ENCODE measurements at regions not wholly inside any gene's neighbourhood (a gene's known extent, or its start where the extent isn't known, plus 50 kb on each side); places are given as distances from the start of the nearest gene placed in this dataset.

DNA sequence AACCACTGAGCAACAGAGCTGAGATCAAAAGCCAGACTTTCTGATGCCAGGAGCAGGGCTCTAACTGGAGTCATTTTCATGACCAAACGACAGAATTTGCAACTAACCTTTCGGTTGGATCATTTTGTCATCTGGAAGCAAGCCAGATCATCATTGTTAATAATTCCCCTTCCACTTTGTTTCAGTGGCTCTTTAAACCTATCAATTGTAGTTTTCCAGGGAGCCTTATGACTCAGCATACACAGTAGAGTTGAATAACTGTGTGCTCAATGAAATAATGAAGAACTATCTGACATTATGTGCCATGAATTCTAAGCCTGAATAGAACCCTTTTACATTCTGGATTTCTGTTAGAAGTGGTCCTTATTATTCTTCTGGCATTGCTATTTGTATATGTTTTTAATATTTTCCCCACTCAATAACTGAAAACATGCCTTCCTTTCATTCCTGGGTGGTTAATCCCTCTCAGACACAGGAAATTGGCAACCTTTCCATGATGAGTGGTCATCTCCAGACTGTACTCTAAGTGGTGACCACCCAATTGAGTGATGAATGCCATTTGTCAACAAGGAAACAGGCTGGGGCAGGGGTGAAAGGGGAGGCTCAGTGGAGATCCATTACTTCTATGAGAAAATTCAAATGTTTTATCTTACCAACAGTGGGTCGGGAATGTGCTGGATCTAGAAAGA, 431.8 kb downstream of the BCOR start:
- TF ChIP-seq, protein P1, sequence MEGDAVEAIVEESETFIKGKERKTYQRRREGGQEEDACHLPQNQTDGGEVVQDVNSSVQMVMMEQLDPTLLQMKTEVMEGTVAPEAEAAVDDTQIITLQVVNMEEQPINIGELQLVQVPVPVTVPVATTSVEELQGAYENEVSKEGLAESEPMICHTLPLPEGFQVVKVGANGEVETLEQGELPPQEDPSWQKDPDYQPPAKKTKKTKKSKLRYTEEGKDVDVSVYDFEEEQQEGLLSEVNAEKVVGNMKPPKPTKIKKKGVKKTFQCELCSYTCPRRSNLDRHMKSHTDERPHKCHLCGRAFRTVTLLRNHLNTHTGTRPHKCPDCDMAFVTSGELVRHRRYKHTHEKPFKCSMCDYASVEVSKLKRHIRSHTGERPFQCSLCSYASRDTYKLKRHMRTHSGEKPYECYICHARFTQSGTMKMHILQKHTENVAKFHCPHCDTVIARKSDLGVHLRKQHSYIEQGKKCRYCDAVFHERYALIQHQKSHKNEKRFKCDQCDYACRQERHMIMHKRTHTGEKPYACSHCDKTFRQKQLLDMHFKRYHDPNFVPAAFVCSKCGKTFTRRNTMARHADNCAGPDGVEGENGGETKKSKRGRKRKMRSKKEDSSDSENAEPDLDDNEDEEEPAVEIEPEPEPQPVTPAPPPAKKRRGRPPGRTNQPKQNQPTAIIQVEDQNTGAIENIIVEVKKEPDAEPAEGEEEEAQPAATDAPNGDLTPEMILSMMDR (IDR thresholded peaks at IDR 0.05; ENCODE audit: insufficient read depth, missing control alignments), result no peak
- DNase-seq (ENCODE audit: insufficient read length, low spot score), result no peak
- no peak for FAIRE-seq

DNA sequence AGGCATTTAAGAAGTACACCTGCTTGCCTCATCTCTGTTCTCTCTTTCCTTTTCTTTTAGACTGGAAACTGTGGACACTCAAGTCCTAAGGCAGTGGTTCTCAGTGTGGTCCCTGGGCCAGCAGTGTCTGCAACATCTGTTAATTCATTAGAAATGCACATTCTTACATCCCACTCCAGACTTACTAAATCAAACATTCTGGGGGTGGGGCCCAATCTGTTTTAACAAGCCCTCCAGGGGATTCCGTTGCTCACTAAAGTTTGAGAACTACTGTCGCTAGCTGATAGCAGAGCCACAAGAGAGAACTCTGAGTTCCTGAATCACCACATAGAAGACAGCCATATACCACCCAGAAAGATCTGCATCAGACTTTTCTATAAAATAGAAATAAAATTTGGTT, 430.6 kb downstream of the BCOR start:
- no peak for DNase-seq (ENCODE audit: insufficient read length, low spot score)
- FAIRE-seq, result no peak
- TF ChIP-seq, protein P1 (IDR thresholded peaks at IDR 0.05; ENCODE audit: insufficient read depth, missing control alignments), result no peak

DNA sequence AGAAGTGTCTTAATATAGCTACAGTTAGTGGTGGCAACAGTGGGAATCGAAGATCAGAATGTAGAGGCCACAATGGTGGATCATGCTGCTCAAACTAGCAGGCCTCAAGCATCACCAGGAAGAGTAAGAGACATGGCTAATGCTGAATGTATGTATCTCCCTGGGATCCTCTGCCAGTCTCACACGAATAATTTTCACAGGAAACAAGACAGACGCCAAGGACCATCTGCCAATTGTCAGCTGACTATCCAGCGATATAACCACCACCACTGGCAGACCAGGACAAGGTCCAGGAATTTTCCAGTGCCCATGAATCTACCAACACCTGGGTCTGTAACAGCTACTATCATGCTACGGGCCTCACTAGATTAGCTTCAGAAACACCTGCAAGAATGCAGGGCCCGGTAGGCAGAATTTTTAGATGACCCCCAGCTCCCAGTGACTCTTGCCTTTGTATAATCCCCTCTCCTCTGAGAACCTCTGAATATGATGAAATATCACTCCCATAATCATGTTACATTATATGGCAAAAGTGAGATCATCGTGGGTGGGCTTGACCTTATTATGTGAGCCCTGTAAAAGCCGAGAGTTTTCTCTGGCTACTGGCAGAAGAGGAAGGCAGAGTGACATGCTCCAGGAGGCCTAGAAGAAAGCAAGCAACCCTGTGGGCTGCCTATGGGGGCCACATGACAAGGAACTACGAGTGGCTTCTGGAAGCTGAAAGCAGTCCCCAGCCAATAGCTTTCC, 429.8 kb downstream of the BCOR start:
- no peak for DNase-seq (ENCODE audit: insufficient read length, low spot score)
- FAIRE-seq, result no peak
- TF ChIP-seq, protein P1 (IDR thresholded peaks at IDR 0.05; ENCODE audit: insufficient read depth, missing control alignments), result no peak

DNA sequence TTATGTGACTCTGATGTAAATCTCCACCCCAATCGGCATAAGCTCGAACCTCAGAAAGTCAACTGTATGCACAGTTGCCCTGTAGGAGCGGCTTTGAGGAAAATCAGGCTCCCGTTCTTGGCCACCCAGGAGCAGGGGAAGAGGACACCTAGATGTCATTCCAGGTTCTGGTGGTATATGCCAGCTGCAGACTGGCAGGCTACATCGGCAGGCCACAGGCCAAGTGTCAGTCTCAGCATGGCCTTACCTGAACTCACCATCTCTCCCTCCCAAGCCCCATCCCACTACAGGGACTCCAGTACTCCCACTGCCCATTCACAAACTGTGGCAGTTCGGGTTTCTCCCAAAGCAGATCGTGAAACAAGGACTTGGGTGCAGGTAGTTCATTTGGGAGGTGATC, 428.1 kb downstream of the BCOR start:
- TF ChIP-seq, protein P1 (IDR thresholded peaks at IDR 0.05; ENCODE audit: insufficient read depth, missing control alignments), result no peak
- FAIRE-seq, result no peak

DNA sequence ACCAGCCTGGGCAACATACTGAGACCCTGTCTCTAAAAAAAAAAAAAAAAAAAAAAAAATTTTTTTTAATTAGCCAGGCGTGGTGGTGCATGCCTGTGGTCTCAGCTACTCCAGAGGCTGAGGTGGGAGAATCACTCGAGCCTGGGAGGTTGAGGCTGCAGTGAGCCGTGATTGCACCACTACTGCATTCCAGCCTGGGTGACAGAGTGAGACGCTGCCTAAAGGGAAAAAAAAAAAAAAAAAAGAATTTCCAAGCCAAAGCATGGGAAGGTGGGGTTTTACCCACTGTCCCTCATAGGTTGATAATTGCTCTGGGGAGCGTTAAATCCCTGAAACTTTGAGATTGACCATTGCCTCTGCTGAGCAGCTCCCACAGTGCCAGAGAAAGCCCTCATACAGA, 427.5 kb downstream of the BCOR start:
- TF ChIP-seq, protein P1 (IDR thresholded peaks at IDR 0.05; ENCODE audit: insufficient read depth, missing control alignments), result no peak
- FAIRE-seq (no peak), DNase-seq (ENCODE audit: insufficient read length, low spot score) (no peak)

More for the DNA sequence above, 428.1 kb downstream of the BCOR start:
- no peak for DNase-seq (ENCODE audit: insufficient read length, low spot score)

DNA sequence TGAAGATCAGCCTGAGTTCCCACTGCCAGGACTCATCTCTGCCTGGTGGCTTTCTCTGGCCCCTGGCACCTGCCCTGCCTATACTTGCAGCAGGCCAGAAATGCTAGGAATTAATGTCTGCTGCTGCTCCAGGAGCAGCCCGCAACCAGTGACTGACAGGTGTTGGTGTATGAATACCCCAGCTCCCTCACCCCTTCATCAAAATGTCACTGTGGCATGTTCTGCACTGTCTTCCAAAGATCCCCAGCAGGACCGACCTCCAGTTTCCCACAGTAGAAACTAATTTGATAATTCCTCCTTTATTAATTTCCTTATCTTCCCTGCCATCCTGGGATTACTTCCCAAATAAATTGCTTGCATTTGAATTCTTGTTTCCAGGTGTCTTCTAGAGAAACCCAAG, 425.4 kb downstream of the BCOR start:
- TF ChIP-seq, protein P1 (IDR thresholded peaks at IDR 0.05; ENCODE audit: insufficient read depth, missing control alignments), result no peak
- FAIRE-seq (no peak), DNase-seq (ENCODE audit: insufficient read length, low spot score) (no peak)
